BJ (cell line): ENCODE measurements at regions not wholly inside any gene's neighbourhood (a gene's known extent, or its start where the extent isn't known, plus 50 kb on each side); places are given as distances from the start of the nearest gene placed in this dataset.

Source experiments
- CTCF ChIA-PET: fragments of 350-600 bp; formaldehyde crosslinking; extraction: SDS; loops from one replicate; lab custom pipeline; 2021; ENCODE audit warnings: antibody characterized with exemption, inconsistent platforms; lab: Yijun Ruan, JAX
- POLR2A ChIA-PET: fragments of 300-600 bp; sonication (Branson Sonifier 250); formaldehyde crosslinking; extraction: SDS; loops from one replicate; lab custom pipeline; 2021; ENCODE audit warnings: antibody characterized with exemption; lab: Charles Lee
- DNase-seq: peaks from one replicate; pipeline ENCODE4 v3.0.0-alpha.2; 2011; ENCODE audit warnings: low read depth
- H3K27me3 ChIP-seq: 2 replicates; pipeline ENCODE4 v1.6.0; 2011; ENCODE audit warnings: low read length; ENCODE audit not compliant: control insufficient read depth, insufficient read depth
- H3K36me3 ChIP-seq: 2 replicates; pipeline ENCODE4 v1.5.1; 2011; ENCODE audit warnings: low read length; ENCODE audit not compliant: control insufficient read depth, insufficient read depth
- H3K4me3 ChIP-seq: 2 replicates; pipeline ENCODE4 v1.5.1; 2011; ENCODE audit warnings: low read depth, mild to moderate bottlenecking, control low read depth, low read length
- CTCF ChIP-seq: IDR thresholded peaks from 2 replicates; pipeline ENCODE4 v1.5.1; 2011; ENCODE audit warnings: low read depth, mild to moderate bottlenecking, control low read depth, inconsistent platforms, low read length, moderate library complexity; ENCODE audit not compliant: insufficient read depth

- CTCF ChIA-PET, result no interaction called here
- Histone ChIP-seq H3K4me3 (no peak overlapping the region), H3K36me3 (no peaks in the 10 kb centered on the region), H3K27me3 (no peaks in the 10 kb centered on the region)
- POLR2A ChIA-PET, result no interaction called here
- DNase-seq, result no peak
- TF ChIP-seq CTCF, result no peak
Observed at GRCh38 chrX:23483396-23483795, 148.7 kb downstream of the PTCHD1 start.

GRCh38 chrX:23493941-23494374 is 159.3 kb downstream of the PTCHD1 start:
- CTCF ChIA-PET, result no interaction called here

GRCh38 chrX:23494741-23495140 is 160.1 kb downstream of the PTCHD1 start:
- ChIA-PET POLR2A (no interaction called here), CTCF (no interaction called here)
- Histone ChIP-seq H3K27me3 (no peaks in the 10 kb centered on the region), H3K36me3 (no peaks in the 10 kb centered on the region), H3K4me3 (no peak overlapping the region)
- DNase-seq, result no peak
- no peak for TF ChIP-seq CTCF

More at GRCh38 chrX:23493941-23494374, 159.3 kb downstream of the PTCHD1 start:
- no peak for TF ChIP-seq CTCF
- POLR2A ChIA-PET, result no interaction called here
- no peak for DNase-seq
- Histone ChIP-seq H3K27me3 (no peaks in the 10 kb centered on the region), H3K4me3 (no peak overlapping the region), H3K36me3 (no peaks in the 10 kb centered on the region)

GRCh38 chrX:23497919-23498318 is 163.3 kb downstream of the PTCHD1 start:
- DNase-seq, result no peak
- POLR2A ChIA-PET, result no interaction called here
- TF ChIP-seq CTCF, result no peak
- Histone ChIP-seq H3K36me3 (no peaks in the 10 kb centered on the region), H3K4me3 (no peak overlapping the region), H3K27me3 (no peaks in the 10 kb centered on the region)
- CTCF ChIA-PET, result no interaction called here

- TF ChIP-seq CTCF, result no peak
- H3K27me3 ChIP-seq, result no peaks in the 10 kb centered on the region
- DNase-seq, result no peak
- ChIA-PET CTCF (no interaction called here), POLR2A (no interaction called here)
- no peaks in the 10 kb centered on the region for H3K36me3 ChIP-seq
- H3K4me3 ChIP-seq, result no peak overlapping the region
Observed at GRCh38 chrX:23501974-23502373, 165.3 kb upstream of the PRDX4 start.
